SK-N-SH (cell line): ENCODE measurements at regions not wholly inside any gene's neighbourhood (a gene's known extent, or its start where the extent isn't known, plus 50 kb on each side); places are given as distances from the start of the nearest gene placed in this dataset.
A peak's percentile ranks its signal among the peaks of the same experiment; 100 is the strongest.

Experiments used
- CTCF ChIA-PET: fragments of 300-600, 350-600 bp; formaldehyde crosslinking; extraction: SDS; loops from one replicate; lab custom pipeline; 2021; lab: Yijun Ruan, JAX
- POLR2A ChIA-PET: fragments of 350-600 bp; sonication (Branson Sonifier 250); formaldehyde crosslinking; extraction: SDS; loops from one replicate; lab custom pipeline; 2020; ENCODE audit warnings: antibody characterized with exemption, inconsistent platforms; lab: Yijun Ruan, JAX
- DNase-seq: peaks from one replicate; pipeline ENCODE4 v3.0.0; 2012
- H2AFZ ChIP-seq: fragments of 200-600 bp; sonication (generic); 2 replicates; pipeline ENCODE4 v1.8.1; 2016; ENCODE audit warnings: antibody characterized with exemption, mild to moderate bottlenecking, low read depth
- H3F3A ChIP-seq: fragments of 200-600 bp; sonication (generic); replicated peaks from 2 replicates; pipeline ENCODE3; 2016; ENCODE audit warnings: antibody characterized with exemption, mild to moderate bottlenecking; ENCODE audit not compliant: insufficient read depth
- H3K27ac ChIP-seq, 2 experiments: fragments of 200-500 bp in 1 of 2; fragments of 200-600 bp in 1 of 2; sonication (Bioruptor generic) in 1 of 2; sonication (generic), shearing (Covaris generic) in 1 of 2; 2 replicates each; pipeline versions ENCODE4 v1.5.1 to v1.6.1; 2014 to 2016; ENCODE audit warnings: low read depth in 2 of 2, inconsistent platforms in 1 of 2, low read length in 1 of 2, mild to moderate bottlenecking in 1 of 2, mixed read lengths in 1 of 2
- H3K27me3 ChIP-seq: fragments of 200-600 bp; sonication (generic), shearing (Covaris generic); 2 replicates; pipeline ENCODE4 v1.6.1; 2016; ENCODE audit warnings: mixed run types; ENCODE audit not compliant: insufficient read depth
- H3K36me3 ChIP-seq, 2 experiments: fragments of 200-500 bp in 1 of 2; fragments of 200-600 bp in 1 of 2; sonication (Bioruptor generic) in 1 of 2; sonication (generic) in 1 of 2; replicated peaks in 1 of 2; 2 replicates each; pipeline versions ENCODE3 to v1.5.1; 2014 to 2016; ENCODE audit warnings: low read length in 1 of 2, mild to moderate bottlenecking in 1 of 2; ENCODE audit not compliant: insufficient read depth in 2 of 2, control insufficient read depth in 1 of 2
- H3K4me1 ChIP-seq, 2 experiments: fragments of 200-500 bp in 1 of 2; fragments of 200-600 bp in 1 of 2; sonication (Bioruptor generic) in 1 of 2; sonication (generic), shearing (Covaris generic) in 1 of 2; 2 replicates each; pipeline versions ENCODE4 v1.5.1 to v1.6.1; 2014 to 2016; ENCODE audit warnings: low read depth in 1 of 2, low read length in 1 of 2, mixed run types in 1 of 2; ENCODE audit not compliant: insufficient read depth in 2 of 2, control insufficient read depth in 1 of 2
- H3K4me2 ChIP-seq: fragments of 200-600 bp; sonication (generic), shearing (Covaris generic); 2 replicates; pipeline ENCODE4 v1.6.1; 2017; ENCODE audit warnings: mixed run types
- H3K4me3 ChIP-seq, 2 experiments: fragments of 200-500 bp in 1 of 2; fragments of 200-600 bp in 1 of 2; sonication (Bioruptor generic) in 1 of 2; sonication (generic), shearing (Covaris generic) in 1 of 2; 2 replicates each; pipeline versions ENCODE4 v1.5.1 to v1.8.1; 2014 to 2016; ENCODE audit warnings: low read depth in 2 of 2, inconsistent platforms in 1 of 2, low read length in 1 of 2, mild to moderate bottlenecking in 1 of 2, mixed read lengths in 1 of 2, moderate library complexity in 1 of 2
- H3K79me2 ChIP-seq: fragments of 200-600 bp; sonication (generic); 2 replicates; pipeline ENCODE4 v1.8.1; 2017; ENCODE audit warnings: mild to moderate bottlenecking; ENCODE audit not compliant: insufficient read depth
- H3K9ac ChIP-seq: fragments of 200-600 bp; sonication (generic); 2 replicates; pipeline ENCODE4 v1.6.1; 2017; ENCODE audit warnings: mixed run types
- H3K9me2 ChIP-seq: fragments of 200-600 bp; sonication (generic); 2 replicates; pipeline ENCODE4 v1.6.1; 2017; ENCODE audit warnings: mixed run types
- H3K9me3 ChIP-seq: fragments of 200-600 bp; sonication (generic); 2 replicates; pipeline ENCODE4 v1.6.1; 2017; ENCODE audit warnings: mixed run types, mild to moderate bottlenecking, moderate library complexity
- H4K20me1 ChIP-seq: fragments of 200-600 bp; sonication (generic); 2 replicates; pipeline ENCODE4 v1.6.1; 2017; ENCODE audit warnings: mild to moderate bottlenecking, mixed run types; ENCODE audit not compliant: insufficient read depth
- EP300 ChIP-seq, 2 experiments: IDR thresholded peaks; 2 replicates each; pipeline versions ENCODE4 v1.4.0 to v1.6.1; 2012; ENCODE audit warnings: borderline replicate concordance in 1 of 2, low read depth in 1 of 2, low read length in 1 of 2
- EZH2phosphoT487 ChIP-seq: fragments of 200-600 bp; sonication (generic); IDR thresholded peaks from 2 replicates; pipeline ENCODE4 v1.6.1; 2017; ENCODE audit warnings: low read depth, mixed run types, mild to moderate bottlenecking, antibody characterized with exemption, moderate library complexity, borderline replicate concordance
- FOXJ3 ChIP-seq: sonication (generic); formaldehyde crosslinking; IDR thresholded peaks from 2 replicates; pipeline ENCODE4 v1.5.1; 2020; ENCODE audit warnings: mild to moderate bottlenecking, missing genetic modification reagents
- FOXM1 ChIP-seq: IDR thresholded peaks from 2 replicates; pipeline ENCODE4 v1.4.0; 2012; ENCODE audit warnings: low read depth, mild to moderate bottlenecking
- GABPA ChIP-seq: IDR thresholded peaks from 2 replicates; pipeline ENCODE4 v1.4.0; 2012; ENCODE audit warnings: low read depth, mild to moderate bottlenecking
- IRF3 ChIP-seq: fragments of 150-350 bp; IDR thresholded peaks from 2 replicates; pipeline ENCODE4 v1.6.1; 2016; ENCODE audit warnings: mild to moderate bottlenecking, low read depth, low read length
- JUND ChIP-seq: IDR thresholded peaks from 2 replicates; pipeline ENCODE4 v1.4.0; 2012
- MAX ChIP-seq: IDR thresholded peaks from 2 replicates; pipeline ENCODE4 v1.4.0; 2012; ENCODE audit warnings: low read depth
- NFIC ChIP-seq: IDR thresholded peaks from 2 replicates; pipeline ENCODE4 v1.4.0; 2012; ENCODE audit warnings: borderline replicate concordance
- POLR2AphosphoS5 ChIP-seq: IDR thresholded peaks from 2 replicates; pipeline ENCODE4 v1.6.1; 2012; ENCODE audit warnings: low read depth, low read length
- RAD21 ChIP-seq: IDR thresholded peaks from 2 replicates; pipeline ENCODE4 v1.6.1; 2012; ENCODE audit warnings: mild to moderate bottlenecking, low read length
- REST ChIP-seq: IDR thresholded peaks from 2 replicates; pipeline ENCODE4 v1.6.1; 2012; ENCODE audit warnings: mild to moderate bottlenecking, low read depth, low read length, moderate library complexity
- SIN3A ChIP-seq: IDR thresholded peaks from 2 replicates; pipeline ENCODE4 v1.6.1; 2012; ENCODE audit warnings: low read depth, mild to moderate bottlenecking, low read length, moderate library complexity, borderline replicate concordance
- TCF12 ChIP-seq: IDR thresholded peaks from 2 replicates; pipeline ENCODE4 v1.4.0; 2012
- TEAD4 ChIP-seq: IDR thresholded peaks from 2 replicates; pipeline ENCODE4 v1.4.0; 2012; ENCODE audit warnings: mild to moderate bottlenecking, borderline replicate concordance; ENCODE audit not compliant: insufficient read depth
- WGBS: methylation state at CpG from one replicate; pipeline ENCODE4 v1.1.6; 2017; ENCODE audit warnings: low lambda C conversion rate; 5-methylcytosine and 5-hydroxymethylcytosine counted together

GRCh38 chr2:226548732-226549131 lies 250.9 kb downstream of the IRS1 start:
- no peak overlapping the region for H2AFZ ChIP-seq
- H3K9ac ChIP-seq, result no peak overlapping the region
- H3K27ac ChIP-seq, result no peak overlapping the region
- TF ChIP-seq EZH2phosphoT487 (no peak), POLR2AphosphoS5 (no peak), FOXM1 (no peak), FOXJ3 (CRISPR knock-in tag) (no peak), SIN3A (no peak), NFIC (peak; percentile 61; the same call in 1 of the 2 replicates), GABPA (no peak), REST (no peak), EP300 (IDR thresholded peaks at IDR 0.05; ENCODE audit: borderline replicate concordance in 1 of 2, low read depth in 1 of 2, low read length in 1 of 2) (no peak), TEAD4 (0 out of 2 replicates have a peak, but pooled peaks have one; percentile 28), MAX (no peak), IRF3 (no peak), RAD21 (no peak), TCF12 (peak; percentile 31; the same call in 1 of the 2 replicates), JUND (no peak)
- ChIA-PET CTCF (no interaction called here), POLR2A (no interaction called here)
- H3F3A ChIP-seq, result no peaks in the 10 kb centered on the region
- H3K4me3 ChIP-seq, result no peak overlapping the region
- H3K9me3 ChIP-seq, result no peaks in the 10 kb centered on the region
- 10% methylated on average over 2 of the region's 2 CpGs for WGBS
- no peaks in the 10 kb centered on the region for H3K9me2 ChIP-seq
- H3K36me3 ChIP-seq, result no peaks in the 10 kb centered on the region
- DNase-seq, result no peak
- H4K20me1 ChIP-seq, result no peaks in the 10 kb centered on the region
- no peaks in the 10 kb centered on the region for H3K79me2 ChIP-seq
- H3K4me1 ChIP-seq, result no peaks in the 10 kb centered on the region; a peak in 2 of 4 replicates
- no peaks in the 10 kb centered on the region for H3K27me3 ChIP-seq
- H3K4me2 ChIP-seq, result no peak overlapping the region
